ENCODE measurements at regions not wholly inside any gene's neighbourhood (a gene's known extent, or its start where the extent isn't known, plus 50 kb on each side); places are given as distances from the start of the nearest gene placed in this dataset.

GRCh38 chr4:14879683-14880082 is 122.6 kb upstream of the CPEB2 start:
- no peak for DNase-seq (ENCODE audit: low read depth)

- no peak for DNase-seq (ENCODE audit: low read depth)
These were observed 121.5 kb upstream of the CPEB2 start for GRCh38 chr4:14880805-14881204.

GRCh38 chr4:14883166-14883565 is 119.1 kb upstream of the CPEB2 start:
- DNase-seq (ENCODE audit: low read depth) = no peak

- DNase-seq (ENCODE audit: low read depth) = no peak
These were observed 118.6 kb upstream of the CPEB2 start for GRCh38 chr4:14883661-14884060.

GRCh38 chr4:14887842-14888433 is 114.3 kb upstream of the CPEB2 start:
- DNase-seq (ENCODE audit: low read depth) = no peak

GRCh38 chr4:14888790-14889572 is 113.3 kb upstream of the CPEB2 start:
- no peak for DNase-seq (ENCODE audit: low read depth)

GRCh38 chr4:14892563-14892962 is 109.7 kb upstream of the CPEB2 start:
- DNase-seq (ENCODE audit: low read depth) = no peak

GRCh38 chr4:14893713-14894112 is 108.6 kb upstream of the CPEB2 start:
- no peak for DNase-seq (ENCODE audit: low read depth)

- DNase-seq (ENCODE audit: low read depth) = no peak
These were observed 107.6 kb upstream of the CPEB2 start for GRCh38 chr4:14894392-14895292.

GRCh38 chr4:14896656-14897175 is 105.6 kb upstream of the CPEB2 start:
- DNase-seq (ENCODE audit: low read depth) = no peak

- DNase-seq (ENCODE audit: low read depth) = no peak
These were observed 105.1 kb upstream of the CPEB2 start for GRCh38 chr4:14897217-14897616.

GRCh38 chr4:14898989-14899388 is 103.3 kb upstream of the CPEB2 start:
- DNase-seq (ENCODE audit: low read depth) = no peak

- no peak for DNase-seq (ENCODE audit: low read depth)
These were observed 99.9 kb upstream of the CPEB2 start for GRCh38 chr4:14902342-14902741.

- DNase-seq (ENCODE audit: low read depth) = no peak
These were observed 99.0 kb upstream of the CPEB2 start for GRCh38 chr4:14903321-14903720.

- no peak for DNase-seq (ENCODE audit: low read depth)
These were observed 95.5 kb upstream of the CPEB2 start for GRCh38 chr4:14906805-14907204.

- DNase-seq (ENCODE audit: low read depth) = no peak
These were observed 93.6 kb upstream of the CPEB2 start for GRCh38 chr4:14908635-14909034.

GRCh38 chr4:14910411-14910810 is 91.9 kb upstream of the CPEB2 start:
- no peak for DNase-seq (ENCODE audit: low read depth)

GRCh38 chr4:14912426-14912825 is 89.9 kb upstream of the CPEB2 start:
- DNase-seq (ENCODE audit: low read depth) = no peak

- DNase-seq (ENCODE audit: low read depth) = no peak
These were observed 87.3 kb upstream of the CPEB2 start for GRCh38 chr4:14915018-14915417.

GRCh38 chr4:14916554-14917297 is 85.6 kb upstream of the CPEB2 start:
- DNase-seq (ENCODE audit: low read depth) = no peak

GRCh38 chr4:14917298-14917633 is 85.0 kb upstream of the CPEB2 start:
- no peak for DNase-seq (ENCODE audit: low read depth)

GRCh38 chr4:14918336-14918735 is 83.9 kb upstream of the CPEB2 start:
- DNase-seq (ENCODE audit: low read depth) = no peak
